Activated CD4-positive, alpha-beta T cell treated with anti-CD3 and anti-CD28 coated beads for 24 hours (primary cell): ENCODE measurements at regions not wholly inside any gene's neighbourhood (a gene's known extent, or its start where the extent isn't known, plus 50 kb on each side); places are given as distances from the start of the nearest gene placed in this dataset.
"Not testable (repeated sequence)": the region's sequence is repeated elsewhere in the genome, so short reads cannot be mapped to it uniquely, and the experiment has no call there.

Source experiments
- DNase-seq, 2 donors: peaks; one replicate each; pipeline ENCODE4 v3.0.0-alpha.2; 2020; ENCODE audit warnings: low read depth in 2 of 2

DNA sequence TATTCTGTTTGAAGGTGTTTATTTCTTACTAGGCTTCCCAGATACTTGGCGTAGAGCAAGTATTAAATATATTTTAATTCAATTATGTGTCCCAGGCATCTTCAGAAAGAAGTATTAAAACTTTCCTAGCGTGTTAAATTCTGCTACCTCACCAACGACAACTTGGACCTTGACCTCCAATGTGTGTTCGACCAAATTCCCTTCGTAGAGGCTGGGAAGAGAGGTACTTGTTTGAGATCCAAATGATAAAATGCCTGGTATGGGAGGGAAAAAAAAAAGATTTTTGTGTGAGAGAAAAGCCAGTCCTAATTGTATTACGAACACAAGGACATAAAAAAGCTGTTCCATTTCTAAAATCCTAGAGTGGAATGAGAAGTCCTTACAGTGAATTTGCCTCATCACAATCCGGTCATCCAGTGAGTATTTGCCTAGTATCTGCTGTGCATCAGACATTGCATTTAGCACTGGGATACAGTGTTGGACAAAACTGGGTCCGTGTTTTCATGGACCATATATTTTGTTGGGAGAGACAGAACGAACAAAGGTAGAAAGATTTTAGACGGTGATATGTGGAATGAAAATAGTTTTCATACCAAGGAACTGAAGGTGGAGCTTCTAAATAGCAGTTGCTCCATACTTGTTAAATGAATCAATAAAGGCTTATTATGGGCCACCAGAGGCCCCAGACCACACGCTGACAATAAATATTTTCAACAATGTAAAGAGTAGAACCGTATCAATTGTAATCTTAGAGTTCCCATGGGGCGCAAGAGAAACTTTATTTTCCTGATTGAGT lies 103.1 kb downstream of the KIF4B start:
- DNase-seq, result no peak

DNA sequence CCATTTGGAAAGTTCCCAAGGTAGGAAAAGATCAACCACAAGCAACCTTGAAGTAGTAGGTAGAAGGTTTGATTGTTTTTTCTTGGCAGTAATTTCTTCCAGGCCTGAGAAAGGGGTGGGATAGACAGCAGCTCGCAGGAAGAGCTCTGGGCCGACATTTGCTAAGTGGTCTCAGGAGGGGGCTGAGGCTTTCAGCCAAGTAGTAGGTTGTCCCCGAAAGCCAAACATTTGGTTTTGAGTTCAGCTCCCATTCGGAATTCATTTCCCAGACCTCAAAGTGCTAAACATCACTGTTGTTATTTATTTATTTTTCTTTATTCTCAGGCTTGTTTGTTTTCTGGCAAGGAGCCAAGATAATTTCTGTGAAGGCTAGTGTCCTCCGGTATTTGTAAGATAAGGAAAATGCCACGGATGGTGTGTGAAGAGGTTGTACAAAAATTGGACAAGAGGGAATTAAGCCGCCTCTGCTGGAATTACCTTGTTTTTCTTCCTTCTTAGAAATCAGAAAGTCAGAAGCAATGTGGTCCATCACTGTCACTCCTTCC lies 112.1 kb downstream of the KIF4B start:
- no peak for DNase-seq

DNA sequence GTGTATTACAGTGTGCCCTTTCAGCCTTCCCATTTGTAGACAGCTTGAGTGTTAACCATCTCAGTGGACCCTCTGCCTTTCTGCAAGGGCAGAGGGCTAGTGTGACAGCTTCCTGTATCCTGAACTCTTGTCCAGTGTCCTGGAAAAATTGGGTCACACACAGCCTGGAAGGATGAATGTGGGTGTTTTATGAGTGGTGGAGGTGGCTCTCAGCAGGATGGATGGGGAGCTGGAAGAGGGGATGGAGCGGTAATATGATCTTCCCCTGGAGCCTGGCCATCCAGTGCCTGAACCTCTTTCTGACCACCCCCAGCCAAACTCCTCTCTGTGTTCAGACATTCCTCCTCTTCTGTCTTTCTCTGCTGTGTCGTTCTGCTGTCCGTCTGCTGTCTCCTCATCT lies 113.0 kb downstream of the KIF4B start:
- DNase-seq, result no peak

DNA sequence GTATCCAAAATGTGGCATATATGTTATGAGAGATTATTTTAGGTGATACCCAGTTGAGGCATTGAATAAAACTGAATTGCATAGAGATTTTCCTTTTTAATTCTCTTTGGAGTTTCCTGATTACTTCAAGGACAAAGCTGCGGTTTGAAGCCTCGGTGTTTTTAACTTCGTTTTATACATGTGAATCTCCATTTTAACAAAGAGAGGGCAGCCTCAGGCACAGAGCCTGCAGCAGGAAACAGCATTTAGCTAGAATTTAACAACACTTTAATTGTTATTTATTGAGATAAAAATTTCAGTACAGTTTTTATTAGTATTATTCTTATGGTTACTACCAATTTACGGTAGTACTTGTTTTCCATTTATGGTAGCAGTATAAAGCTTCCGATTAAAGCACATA lies 114.0 kb downstream of the KIF4B start:
- DNase-seq, result no peak

DNA sequence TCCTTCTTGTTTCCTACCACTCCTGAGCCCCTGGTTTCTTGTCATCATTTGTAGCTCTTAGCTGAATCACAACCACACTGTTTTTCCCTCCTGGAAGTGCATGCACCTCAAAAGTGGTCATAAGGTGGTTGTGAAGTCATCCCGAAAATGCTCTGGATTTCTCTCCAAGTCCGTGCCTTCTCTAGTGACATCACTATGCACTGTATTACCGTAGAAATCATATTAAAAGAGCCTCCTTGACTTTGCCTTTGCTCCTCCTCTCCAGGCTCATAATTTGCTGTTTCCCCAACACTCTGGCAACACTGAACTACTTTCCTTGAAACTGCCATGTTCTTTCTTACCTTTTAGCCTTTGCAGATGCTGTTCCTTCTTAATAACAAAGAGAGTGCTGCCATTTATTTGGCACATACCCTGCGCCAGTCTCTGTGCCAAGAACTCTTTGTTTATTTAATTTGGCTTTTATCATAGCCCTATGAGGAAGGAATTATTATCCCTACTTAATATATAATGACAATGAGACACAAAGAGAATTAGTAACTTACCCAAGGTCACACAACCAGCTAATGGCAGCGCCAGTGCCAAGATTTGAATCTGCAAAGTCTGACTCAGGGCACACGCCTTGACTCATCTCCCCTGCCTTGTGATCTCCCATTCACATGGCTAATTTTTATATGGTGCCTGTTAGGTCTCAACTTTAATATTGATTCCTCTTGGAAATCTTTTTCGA lies 115.4 kb downstream of the KIF4B start:
- DNase-seq, result no peak

DNA sequence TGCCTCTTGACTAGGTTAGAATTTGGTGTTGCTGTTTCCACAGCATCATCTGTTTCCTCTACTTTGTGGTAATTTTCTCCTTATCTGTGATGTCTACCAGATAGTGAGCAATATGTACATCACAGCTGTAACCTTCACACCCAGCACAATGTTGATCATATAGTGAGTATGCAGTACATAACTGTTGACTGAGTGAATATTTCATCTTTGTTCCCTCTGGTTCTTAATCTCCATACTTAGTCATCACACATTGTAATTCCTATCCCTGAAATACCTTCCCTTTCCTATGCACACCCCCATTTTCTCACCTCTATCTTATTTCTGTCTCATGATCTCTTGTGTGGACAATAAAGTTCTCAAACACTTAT lies 115.9 kb downstream of the KIF4B start:
- DNase-seq, result no peak

DNA sequence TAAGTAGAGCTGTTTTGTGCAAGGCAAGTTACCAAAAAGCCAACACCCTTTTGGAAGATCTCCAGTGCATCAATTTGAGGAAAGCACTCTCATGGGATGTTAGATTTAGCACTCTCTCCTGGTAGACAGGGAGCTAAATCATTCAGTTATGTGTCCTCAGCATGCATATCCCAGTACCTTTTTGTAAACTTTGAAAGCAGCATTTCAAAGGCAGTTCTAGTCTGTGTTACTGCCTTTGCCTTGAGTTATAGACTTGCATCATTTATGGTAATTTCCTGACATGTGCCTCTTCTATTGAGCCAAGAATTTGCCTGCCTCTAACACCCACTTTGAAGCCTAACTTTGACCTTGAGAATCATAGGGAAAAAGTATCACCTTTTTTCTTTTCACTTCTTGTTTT lies 120.6 kb downstream of the KIF4B start:
- no peak for DNase-seq

DNA sequence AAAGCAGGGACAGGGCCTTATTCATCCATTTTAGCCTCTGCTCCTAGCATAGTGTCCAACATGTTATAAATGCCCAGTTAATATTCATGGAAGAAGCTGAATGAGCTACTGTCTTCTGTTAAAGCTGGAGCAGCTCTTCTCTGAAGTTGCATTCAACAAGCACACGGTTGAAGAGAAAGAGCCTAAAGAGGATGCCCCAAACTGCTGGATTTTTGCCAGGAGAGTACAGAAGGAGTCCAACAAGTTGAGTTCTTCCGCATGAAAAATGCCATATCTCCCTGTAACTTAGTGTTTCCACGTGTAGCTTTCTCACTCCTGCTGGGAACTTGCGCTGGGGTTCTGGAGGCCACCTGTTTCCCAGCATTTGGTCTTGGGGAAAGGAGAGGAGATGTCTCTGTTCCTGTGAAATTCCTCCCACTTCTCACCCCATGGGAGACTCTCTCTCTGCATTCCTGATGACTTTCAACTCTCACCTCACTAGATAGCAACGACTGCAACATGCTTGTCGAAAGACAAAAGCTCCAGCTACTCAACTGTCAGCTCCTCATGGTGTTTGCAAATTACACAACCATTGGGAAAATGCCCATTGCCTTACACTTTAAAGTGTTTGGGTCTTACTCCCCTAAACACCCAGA lies 122.8 kb downstream of the KIF4B start:
- DNase-seq, result no peak

DNA sequence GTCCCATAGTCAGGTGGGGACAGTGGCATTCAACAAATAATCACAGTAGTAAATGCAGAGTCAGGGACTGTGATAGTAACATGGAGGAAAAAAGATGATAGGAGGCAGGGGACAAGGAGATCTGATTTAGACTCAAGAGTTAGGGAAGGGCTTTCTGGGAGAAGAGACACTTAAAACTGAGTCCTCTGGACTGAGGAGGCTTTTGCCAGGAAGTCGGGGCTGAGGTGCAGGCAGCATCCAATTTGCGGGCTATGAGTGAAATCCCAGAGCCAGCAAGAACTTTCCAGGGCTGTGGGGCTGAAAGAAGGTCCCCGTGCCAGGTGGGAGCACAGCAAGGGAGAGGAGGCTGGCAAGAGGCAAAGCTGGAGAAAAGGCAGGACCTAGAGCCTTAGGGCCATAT lies 124.1 kb downstream of the KIF4B start:
- DNase-seq, result no peak

DNA sequence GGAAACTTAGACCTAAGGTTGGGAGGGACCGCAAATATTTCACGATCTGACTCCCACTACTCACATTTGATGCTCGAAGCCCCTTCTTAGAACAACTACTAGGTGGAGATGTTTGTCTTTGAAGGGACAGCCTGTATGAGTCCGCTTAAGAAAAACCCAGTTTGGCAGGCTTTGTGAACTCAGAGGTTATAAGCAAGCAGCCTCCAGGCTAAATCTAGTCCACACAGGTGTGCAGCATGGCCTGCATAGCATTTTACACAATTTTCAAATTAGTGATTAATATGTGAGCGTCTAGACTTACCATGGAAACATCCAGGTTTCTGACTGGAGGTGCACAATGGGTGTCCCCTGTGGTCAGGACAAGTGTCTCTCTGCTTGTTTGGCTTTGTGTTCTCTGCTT lies 127.1 kb downstream of the KIF4B start:
- no peak for DNase-seq

DNA sequence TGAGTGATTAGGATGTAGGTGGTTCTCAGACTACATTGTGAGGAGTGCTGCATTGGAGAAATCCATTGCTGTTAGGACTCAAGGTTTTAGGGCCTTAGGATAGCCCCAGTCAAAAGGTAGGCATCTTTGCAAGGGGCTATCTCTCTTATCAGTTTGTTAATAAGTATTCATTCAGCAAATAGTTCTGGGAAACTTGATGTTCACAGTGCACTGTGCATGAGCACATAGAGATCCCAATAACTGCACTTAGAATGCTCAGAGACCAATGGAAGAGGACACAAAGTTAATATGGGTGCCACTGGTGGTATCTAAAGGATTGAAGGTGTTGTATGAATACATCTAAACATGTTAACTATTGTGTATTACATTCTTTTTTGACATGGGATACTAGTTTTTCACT lies 131.4 kb downstream of the KIF4B start:
- DNase-seq, result no peak

DNA sequence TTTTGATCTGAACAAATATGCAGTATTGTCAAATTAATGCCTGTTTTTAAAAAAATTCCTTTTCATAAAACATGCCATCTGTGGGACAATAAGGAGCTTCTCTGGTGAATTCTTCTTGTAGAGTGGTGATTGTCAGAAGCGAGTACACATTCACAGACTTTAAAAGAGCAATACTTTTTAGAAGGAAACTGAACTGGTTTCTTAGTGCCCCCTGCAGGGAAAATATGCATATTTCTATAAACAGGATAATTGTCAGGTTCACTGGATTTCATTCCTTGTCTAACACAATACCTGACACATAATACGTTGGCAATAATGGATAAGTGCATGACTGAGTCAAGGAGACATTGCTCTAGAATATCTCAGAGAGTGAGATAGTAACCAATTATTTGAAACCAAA lies 133.7 kb downstream of the KIF4B start:
- DNase-seq, result no peak

DNA sequence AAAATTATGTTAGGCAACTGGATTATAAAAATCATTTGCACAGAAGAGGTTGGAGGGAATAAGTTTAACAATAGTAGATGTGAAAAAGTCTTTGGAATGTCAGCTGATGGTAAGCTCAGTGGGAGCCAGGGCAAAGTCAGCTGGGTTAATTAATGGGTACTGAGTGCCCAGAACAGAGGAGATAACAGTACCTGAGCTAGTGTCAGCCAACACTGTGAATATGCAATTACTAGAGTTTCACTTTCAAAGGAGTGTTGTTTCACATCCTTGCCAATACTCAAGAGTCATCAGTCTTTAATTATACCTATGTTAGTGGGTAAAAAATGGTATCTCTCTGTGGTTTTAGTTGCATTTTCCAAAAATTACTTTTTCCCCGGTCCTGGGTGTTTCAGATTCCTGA lies 135.1 kb downstream of the KIF4B start:
- no peak for DNase-seq

DNA sequence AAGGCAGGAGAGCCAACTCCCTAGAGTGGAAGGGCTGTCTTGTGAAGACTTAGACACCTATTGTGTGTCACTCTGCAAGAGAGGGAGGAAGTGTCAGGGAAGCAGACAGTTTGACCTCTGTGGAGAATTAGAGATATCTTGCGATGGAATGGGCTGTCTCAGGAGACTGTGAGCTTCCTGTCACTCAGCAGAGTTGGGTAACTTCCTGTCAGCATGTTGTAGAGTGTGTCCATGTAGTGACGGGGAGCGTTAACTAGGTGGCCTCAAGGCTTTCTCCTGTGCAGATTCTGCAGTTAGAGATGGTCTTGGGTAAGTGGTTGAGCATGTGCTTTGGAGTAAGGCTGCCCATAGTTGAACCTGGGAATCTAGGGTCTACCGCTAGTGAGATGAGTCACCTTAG lies 136.5 kb downstream of the KIF4B start:
- DNase-seq, result no peak

DNA sequence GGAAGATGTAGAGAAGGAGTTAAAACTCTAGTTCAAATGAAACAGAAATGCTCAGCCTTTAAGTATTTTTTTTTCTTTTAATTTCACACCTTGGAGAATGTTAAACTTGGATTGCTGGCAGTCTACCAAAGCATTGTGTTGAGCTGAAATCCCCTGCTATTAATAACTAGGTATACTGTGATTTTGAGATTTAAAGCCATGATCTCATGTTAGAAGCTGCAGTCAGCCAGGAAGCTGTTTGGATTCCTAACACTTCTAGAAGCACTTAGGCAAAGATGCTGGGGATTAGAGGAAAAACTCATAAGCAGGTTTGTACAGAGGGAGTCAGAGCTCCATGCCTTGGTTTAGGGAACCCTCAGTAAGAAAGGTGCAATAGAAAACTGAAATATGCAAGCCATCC lies 141.4 kb downstream of the KIF4B start:
- DNase-seq, result no peak

DNA sequence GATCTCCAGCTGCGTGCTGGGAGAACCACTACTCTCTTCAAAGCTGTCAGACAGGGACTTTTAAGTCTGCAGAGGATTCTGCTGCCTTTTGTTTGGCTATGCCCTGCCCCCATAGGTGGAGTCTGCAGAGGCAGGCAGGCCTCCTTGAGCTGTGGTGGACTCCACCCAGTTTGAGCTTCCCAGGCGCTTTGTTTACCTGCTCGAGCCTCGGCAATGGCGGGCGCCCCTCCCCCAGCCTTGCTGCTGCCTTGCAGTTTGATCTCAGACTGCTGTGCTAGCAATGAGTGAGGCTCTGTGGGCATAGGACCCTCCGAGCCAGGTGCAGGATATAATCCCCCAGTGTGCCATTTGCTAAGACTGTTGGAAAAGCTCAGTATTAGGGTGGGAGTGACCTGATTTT lies 149.5 kb downstream of the KIF4B start:
- DNase-seq, result not testable (repeated sequence)

DNA sequence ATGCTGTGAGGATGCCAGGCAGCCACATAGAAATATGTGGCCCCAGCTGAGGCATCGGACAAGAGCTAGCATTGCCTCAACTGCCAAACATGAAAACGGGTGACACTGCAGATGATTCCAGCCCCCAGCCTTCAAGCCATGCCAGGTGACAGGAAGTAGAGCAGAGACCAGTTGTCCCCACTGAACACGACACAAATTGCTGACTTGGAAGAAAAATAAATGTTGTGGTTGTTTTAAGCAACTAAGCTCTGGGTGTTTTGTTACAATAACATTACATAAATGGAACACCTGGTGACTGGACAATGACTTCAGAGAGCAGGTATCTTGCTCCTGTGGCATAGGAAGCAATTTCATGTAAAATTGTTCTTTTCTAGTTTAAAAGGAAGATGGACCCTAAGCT lies 154.2 kb downstream of the KIF4B start:
- no peak for DNase-seq

DNA sequence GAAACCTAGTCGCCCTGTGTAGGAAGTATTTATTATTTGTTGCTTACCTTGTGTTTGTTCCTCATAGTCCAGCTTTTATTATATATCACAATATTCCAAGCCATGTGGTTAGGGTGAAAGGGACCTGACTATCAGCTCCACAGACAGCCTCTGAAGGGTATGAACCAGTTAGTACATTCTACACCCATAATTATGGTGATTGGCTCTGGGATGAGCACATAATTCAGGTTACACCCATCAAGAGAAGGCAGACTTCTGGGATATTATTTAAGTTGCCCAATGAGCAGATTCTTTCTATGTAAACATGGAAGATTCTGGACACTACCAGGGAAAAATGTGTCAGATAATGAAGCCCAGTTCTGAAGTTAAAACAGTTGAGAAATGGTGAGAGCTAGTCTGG lies 168.0 kb downstream of the KIF4B start:
- no peak for DNase-seq

DNA sequence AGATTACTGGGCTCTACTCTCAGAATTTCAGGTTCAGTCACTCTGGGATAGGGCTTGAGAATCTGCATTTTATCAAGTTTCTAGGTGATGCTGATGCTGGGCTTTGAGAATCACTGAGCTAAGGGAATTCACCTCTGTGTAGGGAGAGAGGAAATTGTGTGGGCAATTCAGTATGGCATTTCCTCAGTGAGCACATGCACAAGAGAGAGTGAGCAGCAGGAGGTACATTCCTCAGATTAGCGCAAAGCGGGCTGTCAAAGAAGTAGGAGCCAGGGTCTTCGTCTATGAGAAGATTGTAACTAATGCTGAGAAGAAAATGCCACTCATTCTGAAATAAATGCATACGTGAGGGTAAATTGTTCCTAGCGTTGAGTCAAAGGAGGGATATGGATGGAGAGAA lies 175.9 kb downstream of the KIF4B start:
- DNase-seq, result no peak

DNA sequence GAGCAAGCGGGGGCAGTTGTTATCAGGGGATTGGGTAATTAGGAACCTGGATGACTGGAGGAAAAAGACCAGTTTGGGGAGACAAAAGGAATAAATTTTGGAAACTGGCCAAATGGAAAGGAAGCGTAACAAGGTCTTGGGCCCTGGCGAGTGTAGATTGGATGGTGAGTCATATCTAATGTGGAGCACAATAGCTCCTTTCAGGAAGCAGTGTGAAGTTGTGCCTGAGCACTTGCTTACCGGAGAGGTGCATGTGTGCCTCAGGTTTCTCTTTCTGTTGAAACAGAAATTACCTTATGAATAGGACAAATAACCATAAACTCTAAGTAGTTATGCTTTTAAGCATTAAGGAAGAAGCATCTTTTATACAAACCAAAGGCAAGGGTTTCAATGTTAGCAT lies 176.4 kb downstream of the KIF4B start:
- DNase-seq, result no peak

DNA sequence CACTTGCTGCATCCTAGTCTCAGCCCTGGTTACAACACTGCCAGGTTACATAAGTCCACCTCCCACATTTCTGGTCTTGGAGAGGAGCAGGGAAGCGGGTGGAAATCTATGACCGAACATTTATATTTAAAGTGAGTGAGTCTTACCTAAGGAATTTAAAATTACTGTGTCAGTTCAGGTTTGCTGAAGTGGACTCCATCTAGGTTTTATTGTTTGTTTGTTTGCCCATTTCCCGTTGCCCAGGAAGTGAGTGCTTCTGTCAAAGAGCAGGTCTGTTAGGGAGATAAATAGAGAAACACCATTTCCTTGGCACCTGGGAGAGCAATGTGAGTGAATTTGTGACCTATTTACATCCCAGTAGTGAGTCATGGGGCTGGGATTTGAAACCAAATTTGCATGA lies 179.5 kb downstream of the KIF4B start:
- no peak for DNase-seq

DNA sequence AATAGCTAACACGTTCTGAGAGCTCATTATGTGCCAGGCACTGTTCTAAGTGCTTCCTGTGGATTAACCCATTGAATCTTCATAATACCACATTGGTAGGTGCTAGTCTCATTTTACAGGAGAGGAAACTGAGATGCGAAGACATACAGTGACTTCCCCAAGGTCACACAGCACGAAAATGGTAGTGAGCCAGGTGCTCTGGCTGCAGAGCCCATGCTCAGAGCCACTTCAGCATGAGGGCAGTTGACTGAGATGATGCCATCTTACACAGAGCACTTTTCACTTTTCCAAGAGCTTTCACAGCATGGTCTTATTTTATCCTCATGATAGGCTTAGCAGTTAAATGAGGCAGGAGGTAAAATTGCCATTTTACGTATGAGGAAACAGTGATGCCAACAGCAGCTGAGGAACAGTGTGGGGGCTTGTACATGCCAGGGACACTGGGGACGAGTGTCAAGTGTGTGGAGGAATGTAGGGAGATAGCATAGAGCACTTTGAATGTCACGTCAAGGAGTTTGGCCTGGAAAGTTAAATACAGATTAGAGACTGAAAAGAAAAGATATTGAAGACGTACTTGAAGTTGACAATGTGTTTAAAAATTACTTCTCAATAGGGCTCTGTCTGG lies 180.0 kb downstream of the KIF4B start:
- DNase-seq, result no peak
